GM23248 (cell line): ENCODE measurements at regions not wholly inside any gene's neighbourhood (a gene's known extent, or its start where the extent isn't known, plus 50 kb on each side); places are given as distances from the start of the nearest gene placed in this dataset.

ENCODE experiments used
- EZH2 ChIP-seq: fragments of 200-600 bp; sonication (generic); IDR thresholded peaks from 2 replicates; pipeline ENCODE4 v1.6.1; 2018; ENCODE audit warnings: antibody characterized with exemption, mild to moderate bottlenecking; ENCODE audit not compliant: insufficient read depth, poor library complexity, severe bottlenecking
- EZH2phosphoT487 ChIP-seq: fragments of 200-600 bp; sonication (generic); IDR thresholded peaks from 2 replicates; pipeline ENCODE4 v1.6.1; 2018; ENCODE audit warnings: antibody characterized with exemption, moderate library complexity, mild to moderate bottlenecking, low read depth; ENCODE audit not compliant: insufficient read depth

DNA sequence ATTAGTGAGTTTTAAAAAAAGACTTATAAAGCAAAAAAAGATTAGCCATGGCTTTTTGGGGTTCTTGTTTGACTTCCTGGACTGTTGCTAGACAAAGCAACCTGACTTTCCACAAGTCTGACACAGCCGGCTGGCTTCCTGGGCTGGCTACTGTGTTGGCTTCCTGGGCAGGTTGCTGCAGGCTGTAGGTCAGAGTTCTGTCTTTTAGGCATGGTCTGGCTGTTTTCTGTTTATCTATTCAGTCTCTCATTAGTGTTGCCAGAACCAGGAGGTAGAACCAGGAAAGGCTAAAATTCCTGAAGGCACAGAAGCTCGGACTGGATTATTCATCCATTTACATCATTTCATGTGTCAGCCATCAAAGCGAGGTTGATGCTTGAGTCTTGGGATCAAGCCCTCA is 88.6 kb upstream of the SLC35F3 start:
- TF ChIP-seq EZH2 (no peak), EZH2phosphoT487 (no peak)
